ENCODE measurements at regions not wholly inside any gene's neighbourhood (a gene's known extent, or its start where the extent isn't known, plus 50 kb on each side); places are given as distances from the start of the nearest gene placed in this dataset.

DNA sequence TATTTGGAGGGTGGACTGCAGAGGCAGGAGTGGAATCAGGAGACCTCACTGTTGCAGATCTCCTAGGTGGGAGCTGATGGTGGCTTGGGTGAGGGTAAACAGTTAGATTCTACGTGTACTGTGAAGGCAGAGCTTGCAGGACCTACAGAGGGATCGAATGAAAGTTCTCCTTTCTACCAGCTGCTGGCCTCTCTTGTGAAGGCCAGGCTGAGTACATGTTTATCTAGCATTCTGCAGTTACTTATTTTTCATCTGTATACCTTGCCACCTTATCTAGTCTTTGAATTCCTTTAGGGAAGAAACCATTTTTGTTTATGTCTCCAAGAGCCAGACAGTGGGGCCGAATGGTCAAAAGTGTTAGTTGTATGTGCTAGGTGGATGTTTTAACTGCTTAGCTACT lies 57.6 kb downstream of the PTTG1 start:
- H3K9me3 ChIP-seq = no peaks in the 10 kb centered on the region
- H3K27me3 ChIP-seq = no peaks in the 10 kb centered on the region
- 84 to 87% methylated on average over 3 of the region's 3 CpGs for WGBS, 2 donors
- no peak overlapping the region for H3K27ac ChIP-seq
- DNase-seq (ENCODE audit: low spot score in 2 of 2) = no peak
- TF ChIP-seq, protein P1, sequence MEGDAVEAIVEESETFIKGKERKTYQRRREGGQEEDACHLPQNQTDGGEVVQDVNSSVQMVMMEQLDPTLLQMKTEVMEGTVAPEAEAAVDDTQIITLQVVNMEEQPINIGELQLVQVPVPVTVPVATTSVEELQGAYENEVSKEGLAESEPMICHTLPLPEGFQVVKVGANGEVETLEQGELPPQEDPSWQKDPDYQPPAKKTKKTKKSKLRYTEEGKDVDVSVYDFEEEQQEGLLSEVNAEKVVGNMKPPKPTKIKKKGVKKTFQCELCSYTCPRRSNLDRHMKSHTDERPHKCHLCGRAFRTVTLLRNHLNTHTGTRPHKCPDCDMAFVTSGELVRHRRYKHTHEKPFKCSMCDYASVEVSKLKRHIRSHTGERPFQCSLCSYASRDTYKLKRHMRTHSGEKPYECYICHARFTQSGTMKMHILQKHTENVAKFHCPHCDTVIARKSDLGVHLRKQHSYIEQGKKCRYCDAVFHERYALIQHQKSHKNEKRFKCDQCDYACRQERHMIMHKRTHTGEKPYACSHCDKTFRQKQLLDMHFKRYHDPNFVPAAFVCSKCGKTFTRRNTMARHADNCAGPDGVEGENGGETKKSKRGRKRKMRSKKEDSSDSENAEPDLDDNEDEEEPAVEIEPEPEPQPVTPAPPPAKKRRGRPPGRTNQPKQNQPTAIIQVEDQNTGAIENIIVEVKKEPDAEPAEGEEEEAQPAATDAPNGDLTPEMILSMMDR (IDR thresholded peaks at IDR 0.05) = no peak
- TF ChIP-seq EP300 (IDR thresholded peaks at IDR 0.05) (no peak), POLR2A (IDR thresholded peaks at IDR 0.05) (no peak)
- no peaks in the 10 kb centered on the region for H3K36me3 ChIP-seq
- peaks cover 0 to 9% (median 0%) of the 10 kb centered on the region in 4 donors for H3K4me1 ChIP-seq
- no peak overlapping the region for H3K4me3 ChIP-seq

DNA sequence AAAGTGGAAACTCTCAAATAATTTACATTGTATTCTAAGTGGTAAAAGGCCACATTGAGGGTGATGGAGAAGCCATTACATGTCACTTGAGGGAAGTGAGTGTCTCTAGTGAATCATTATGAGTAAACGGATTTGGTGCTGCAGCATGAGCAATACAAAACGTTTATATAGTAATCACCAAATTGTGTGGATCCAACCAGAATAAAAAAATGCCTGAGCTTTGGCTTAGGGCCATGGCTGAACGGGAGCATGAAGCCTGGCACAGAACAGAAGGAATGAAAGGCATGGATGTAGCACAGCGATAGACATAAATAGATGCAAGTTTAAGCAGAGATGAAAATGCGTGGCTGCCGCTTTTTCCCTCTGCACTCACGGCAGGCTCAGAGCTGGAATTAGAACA lies 58.3 kb downstream of the PTTG1 start:
- H3K9me3 ChIP-seq = no peaks in the 10 kb centered on the region
- no peaks in the 10 kb centered on the region for H3K27me3 ChIP-seq
- WGBS, 2 donors = 27 to 44% methylated on average over 7 of the region's 7 CpGs
- DNase-seq (ENCODE audit: low spot score in 2 of 2) = no peak
- no peak for TF ChIP-seq POLR2A (IDR thresholded peaks at IDR 0.05)
- TF ChIP-seq, protein P1 (IDR thresholded peaks at IDR 0.05) = no peak
- no peak for TF ChIP-seq EP300 (IDR thresholded peaks at IDR 0.05)
- H3K4me3 ChIP-seq = no peak overlapping the region
- H3K27ac ChIP-seq = no peak overlapping the region
- peaks cover 0 to 9% (median 0%) of the 10 kb centered on the region in 4 donors for H3K4me1 ChIP-seq
- no peaks in the 10 kb centered on the region for H3K36me3 ChIP-seq

DNA sequence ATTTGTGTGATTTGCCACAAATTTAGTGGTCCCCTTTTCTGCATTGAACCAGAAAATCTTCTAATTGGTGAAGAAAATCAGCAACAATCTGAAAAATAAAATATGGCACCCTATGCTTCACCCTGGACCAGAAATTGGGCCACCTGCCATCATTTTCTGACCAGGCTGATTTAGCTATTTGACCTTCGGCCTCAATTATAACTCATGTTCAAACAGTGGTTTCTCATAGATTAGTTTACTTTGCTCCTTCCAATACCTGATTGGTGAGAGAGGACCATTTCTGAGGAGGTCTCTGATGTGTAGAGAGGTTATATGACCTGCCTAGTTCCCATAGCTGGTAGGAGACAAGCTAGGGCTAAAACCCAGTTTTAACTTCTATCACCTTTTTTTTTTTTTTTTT lies 59.0 kb downstream of the PTTG1 start:
- no peak for DNase-seq (ENCODE audit: low spot score in 2 of 2)
- Histone ChIP-seq H3K36me3 (no peaks in the 10 kb centered on the region), H3K27ac (no peak overlapping the region), H3K9me3 (no peaks in the 10 kb centered on the region), H3K4me3 (no peak overlapping the region), H3K27me3 (no peaks in the 10 kb centered on the region), H3K4me1 (peaks cover 0 to 9% (median 0%) of the 10 kb centered on the region in 4 donors)
- 86 to 100% methylated on average over 1 of the region's 1 CpG for WGBS, 2 donors
- TF ChIP-seq, protein P1 (IDR thresholded peaks at IDR 0.05) = no peak
- TF ChIP-seq EP300 (IDR thresholded peaks at IDR 0.05) (no peak), POLR2A (IDR thresholded peaks at IDR 0.05) (no peak)

DNA sequence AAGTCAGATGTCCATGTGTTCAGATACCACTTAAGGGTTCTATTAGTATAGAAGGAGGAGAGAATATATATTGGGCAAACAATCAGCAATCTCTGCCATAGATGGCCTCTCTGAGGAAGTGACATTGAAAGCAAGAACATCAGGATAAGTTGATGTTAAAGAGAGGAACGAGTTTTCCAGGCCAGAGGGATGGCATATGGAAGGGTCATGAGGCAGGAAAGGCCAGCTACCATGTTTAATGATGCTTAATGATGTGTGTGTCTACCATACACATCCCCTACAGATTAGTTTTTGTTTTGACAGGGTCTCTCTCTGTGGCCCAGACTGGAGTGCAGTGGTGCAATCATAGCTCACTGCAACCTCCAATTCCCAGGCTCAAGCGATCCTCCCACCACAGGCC lies 63.0 kb downstream of the PTTG1 start:
- no peak overlapping the region for H3K27ac ChIP-seq
- no peaks in the 10 kb centered on the region for H3K36me3 ChIP-seq
- no peaks in the 10 kb centered on the region for H3K27me3 ChIP-seq
- DNase-seq (ENCODE audit: low spot score in 2 of 2) = no peak
- no peak overlapping the region for H3K4me3 ChIP-seq
- 87 to 90% methylated on average over 2 of the region's 2 CpGs for WGBS, 2 donors
- H3K9me3 ChIP-seq = no peaks in the 10 kb centered on the region
- peaks cover 0 to 6% (median 0%) of the 10 kb centered on the region in 4 donors for H3K4me1 ChIP-seq
- TF ChIP-seq, protein P1 (IDR thresholded peaks at IDR 0.05) = no peak
- TF ChIP-seq POLR2A (IDR thresholded peaks at IDR 0.05) = no peak
- TF ChIP-seq EP300 (IDR thresholded peaks at IDR 0.05) = no peak

DNA sequence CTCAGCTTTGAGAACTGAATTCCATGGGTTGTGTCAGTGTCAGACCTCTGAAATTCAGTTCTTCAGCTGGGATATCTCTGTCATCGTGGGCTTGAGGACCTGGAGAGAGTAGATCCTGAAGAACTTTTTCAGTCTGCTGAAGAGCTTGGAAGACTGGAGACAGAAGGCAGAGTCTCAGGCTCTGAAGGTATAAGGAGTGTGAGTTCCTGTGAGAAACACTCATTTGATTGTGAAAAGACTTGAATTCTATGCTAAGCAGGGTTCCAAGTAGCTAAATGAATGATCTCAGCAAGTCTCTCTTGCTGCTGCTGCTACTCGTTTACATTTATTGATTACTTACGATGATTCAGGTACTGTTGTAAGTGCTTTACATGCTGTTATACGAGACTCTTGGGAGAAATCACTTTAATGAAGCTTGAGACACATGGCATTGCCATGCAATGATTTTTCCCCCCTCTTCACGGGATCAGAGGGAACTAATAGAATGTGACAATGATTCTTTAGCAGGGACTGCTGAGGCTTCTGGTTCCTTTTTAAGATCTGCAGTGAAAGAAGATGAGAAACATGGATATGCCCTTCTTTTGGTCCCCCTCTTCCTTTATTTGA lies 63.8 kb downstream of the PTTG1 start:
- H3K27ac ChIP-seq = no peak overlapping the region
- WGBS, 2 donors = 66% methylated on average over 5 of the region's 5 CpGs
- no peaks in the 10 kb centered on the region for H3K9me3 ChIP-seq
- TF ChIP-seq EP300 (IDR thresholded peaks at IDR 0.05) (no peak), POLR2A (IDR thresholded peaks at IDR 0.05) (no peak)
- TF ChIP-seq, protein P1 (IDR thresholded peaks at IDR 0.05) = no peak
- H3K4me1 ChIP-seq = no peaks in the 10 kb centered on the region
- no peak overlapping the region for H3K4me3 ChIP-seq
- no peaks in the 10 kb centered on the region for H3K36me3 ChIP-seq
- no peaks in the 10 kb centered on the region for H3K27me3 ChIP-seq
- no peak for DNase-seq (ENCODE audit: low spot score in 2 of 2)
